Stimulated activated memory B cell treated with anti-CD40 and anti-IgM and Interleukin-4, amounts not matched to agents 10 μg/mL and 1 μg/mL and 100 μg/mL, for 72 hours (primary cell): ENCODE measurements at regions not wholly inside any gene's neighbourhood (a gene's known extent, or its start where the extent isn't known, plus 50 kb on each side); places are given as distances from the start of the nearest gene placed in this dataset.
A peak's percentile ranks its signal among the peaks of the same experiment; 100 is the strongest.

Source experiments
- ATAC-seq: fragments of 150-1000 bp; cut with Tn5 transposase; 2 replicates; pipeline ENCODE4 v1.10.0; 2021
- H3K27ac Mint-ChIP-seq: one replicate; pipeline ENCODE4 v1.8.0; 2022; ENCODE audit warnings: mild to moderate bottlenecking, mixed read lengths
- H3K27me3 Mint-ChIP-seq: one replicate; pipeline ENCODE4 v1.8.0; 2022; ENCODE audit warnings: mixed read lengths
- H3K36me3 Mint-ChIP-seq: one replicate; pipeline ENCODE4 v1.8.0; 2022; ENCODE audit warnings: mixed read lengths
- H3K4me1 Mint-ChIP-seq: one replicate; pipeline ENCODE4 v1.8.0; 2022; ENCODE audit warnings: mixed read lengths
- H3K4me3 Mint-ChIP-seq: one replicate; pipeline ENCODE4 v1.8.0; 2022; ENCODE audit warnings: mild to moderate bottlenecking, moderate library complexity, mixed read lengths
- H3K9me3 Mint-ChIP-seq: one replicate; pipeline ENCODE4 v1.8.0; 2022; ENCODE audit warnings: mixed read lengths

DNA sequence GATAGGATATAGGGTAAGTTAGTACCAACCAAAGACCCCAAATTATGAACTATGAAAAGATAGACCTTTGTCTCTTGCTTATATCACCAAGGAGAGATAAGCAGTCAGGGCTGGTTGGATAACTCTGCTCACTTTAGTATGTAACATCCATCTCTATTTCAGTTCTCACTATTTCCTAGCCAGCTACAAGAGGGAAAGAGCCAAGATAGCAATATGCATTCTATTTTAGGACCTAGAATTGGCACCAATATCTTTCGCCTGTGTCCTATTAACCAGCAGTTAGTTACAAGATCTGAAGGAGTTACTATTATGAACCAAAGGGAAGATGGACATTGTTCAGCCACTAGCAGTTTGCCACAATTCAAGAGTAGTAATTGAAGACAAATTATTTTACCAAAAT lies 457.5 kb downstream of the NSUN3 start:
- peaks cover 2% of the 10 kb centered on the region for H3K9me3 Mint-ChIP-seq
- no peaks in the 10 kb centered on the region for H3K27me3 Mint-ChIP-seq
- H3K4me1 Mint-ChIP-seq: no peaks in the 10 kb centered on the region
- no peak overlapping the region for H3K4me3 Mint-ChIP-seq
- ATAC-seq: no peak
- no peak overlapping the region for H3K27ac Mint-ChIP-seq
- no peaks in the 10 kb centered on the region for H3K36me3 Mint-ChIP-seq

DNA sequence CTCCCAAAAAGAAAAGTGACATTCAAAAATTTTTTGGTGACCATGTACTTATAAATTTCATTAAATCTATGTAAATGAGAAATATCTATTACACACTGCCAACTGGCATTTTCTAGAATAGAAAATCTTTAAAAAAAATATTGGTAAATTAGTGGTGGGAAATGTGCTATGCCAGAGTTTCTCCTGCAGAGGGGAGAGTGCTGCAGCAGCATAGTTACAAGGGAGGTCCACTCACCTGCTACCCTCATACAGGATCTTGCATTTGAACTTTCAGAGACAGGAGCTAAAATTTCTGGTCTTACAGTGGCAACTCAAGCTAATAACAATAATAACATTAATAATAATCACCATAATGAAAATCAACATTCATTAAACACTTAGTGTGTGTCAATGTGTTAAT lies 459.6 kb downstream of the NSUN3 start:
- Mint-ChIP-seq H3K4me3 (no peak overlapping the region), H3K9me3 (peaks cover under 1% of the 10 kb centered on the region), H3K27me3 (no peaks in the 10 kb centered on the region), H3K27ac (no peak overlapping the region), H3K4me1 (no peaks in the 10 kb centered on the region), H3K36me3 (no peaks in the 10 kb centered on the region)
- no peak for ATAC-seq

DNA sequence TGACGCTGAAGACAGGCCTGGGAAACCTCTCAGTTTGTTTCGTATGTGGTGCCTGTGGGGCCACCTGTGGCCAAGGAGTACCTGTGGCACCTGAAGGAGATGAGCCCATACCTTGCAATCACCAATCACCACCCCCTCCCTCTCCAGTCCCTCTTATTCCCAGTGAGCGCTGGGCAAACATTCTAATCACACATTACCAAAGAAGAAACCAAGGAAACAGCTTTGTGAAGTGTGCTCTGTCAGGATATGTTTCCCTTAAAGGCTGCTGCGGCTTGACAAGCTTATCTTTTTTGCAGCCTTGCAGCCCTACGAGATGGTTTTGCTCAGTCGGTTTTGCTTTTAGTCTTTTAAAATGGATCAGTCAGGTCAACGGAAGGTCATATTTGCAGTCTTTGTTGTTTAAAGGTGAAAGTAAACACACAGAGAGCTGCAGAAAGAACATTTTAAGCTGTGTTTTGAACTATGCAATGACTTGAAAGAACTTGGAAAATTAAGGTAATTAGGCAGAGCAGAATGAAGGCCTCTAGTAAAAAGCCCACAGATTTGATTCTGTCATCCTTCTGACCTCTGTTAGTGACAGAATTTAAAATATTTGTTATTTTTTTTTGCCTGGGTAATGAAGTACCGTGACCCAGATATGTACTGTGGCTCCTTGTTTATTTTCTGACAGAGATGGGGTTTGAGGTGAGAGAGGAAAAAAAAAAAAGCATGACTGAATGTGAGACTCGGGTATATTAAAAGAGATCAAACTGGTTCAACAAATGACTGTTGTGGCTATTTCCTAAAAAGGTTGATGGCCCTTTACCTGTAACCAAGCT lies 461.4 kb downstream of the NSUN3 start:
- Mint-ChIP-seq H3K27ac (no peak overlapping the region), H3K4me3 (no peak overlapping the region), H3K9me3 (no peaks in the 10 kb centered on the region), H3K27me3 (no peaks in the 10 kb centered on the region), H3K36me3 (no peaks in the 10 kb centered on the region), H3K4me1 (no peaks in the 10 kb centered on the region)
- ATAC-seq: peak; percentile 43

DNA sequence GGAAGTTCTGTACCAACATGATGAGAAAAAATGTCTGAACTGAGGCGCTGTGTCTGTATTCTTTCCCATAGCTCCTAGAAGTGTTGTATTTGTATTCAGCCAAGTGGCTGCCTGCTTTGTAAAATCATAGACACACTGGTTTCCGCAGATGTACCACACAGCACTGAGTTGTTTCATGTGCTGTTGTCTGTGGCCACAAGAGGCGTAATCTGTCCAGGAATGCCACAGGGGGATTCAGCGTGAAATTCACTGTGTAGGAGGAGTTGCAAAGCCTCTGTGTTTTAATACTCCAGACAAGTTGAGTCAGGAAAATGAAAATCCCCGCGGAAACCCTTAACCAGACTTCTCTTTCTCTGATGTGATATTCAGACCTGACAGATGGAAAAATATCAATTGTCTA lies 462.2 kb downstream of the NSUN3 start:
- no peaks in the 10 kb centered on the region for H3K36me3 Mint-ChIP-seq
- H3K27me3 Mint-ChIP-seq: no peaks in the 10 kb centered on the region
- H3K9me3 Mint-ChIP-seq: no peaks in the 10 kb centered on the region
- no peak overlapping the region for H3K4me3 Mint-ChIP-seq
- H3K27ac Mint-ChIP-seq: no peak overlapping the region
- ATAC-seq: no peak
- H3K4me1 Mint-ChIP-seq: no peaks in the 10 kb centered on the region

DNA sequence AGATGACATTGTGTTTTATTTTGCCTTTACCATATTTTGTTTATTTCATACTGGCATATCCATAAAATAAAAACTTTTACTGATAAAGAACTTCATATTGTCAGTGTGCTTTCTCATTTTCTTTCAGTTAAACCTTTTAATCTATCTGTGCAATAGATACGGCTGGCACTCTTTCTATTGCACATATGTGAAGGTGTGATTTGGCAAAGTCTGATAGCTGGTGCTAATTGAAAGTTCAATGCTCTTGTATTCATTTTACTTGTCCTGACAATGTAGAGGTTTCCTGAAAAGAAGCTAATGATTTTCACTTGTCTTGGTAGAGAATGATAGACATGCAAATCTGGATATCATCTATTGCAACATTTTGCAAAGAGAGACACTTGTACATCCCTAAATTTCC lies 467.0 kb downstream of the NSUN3 start:
- no peak overlapping the region for H3K4me3 Mint-ChIP-seq
- no peaks in the 10 kb centered on the region for H3K36me3 Mint-ChIP-seq
- H3K9me3 Mint-ChIP-seq: no peaks in the 10 kb centered on the region
- H3K27ac Mint-ChIP-seq: no peak overlapping the region
- no peaks in the 10 kb centered on the region for H3K4me1 Mint-ChIP-seq
- ATAC-seq: no peak
- H3K27me3 Mint-ChIP-seq: no peaks in the 10 kb centered on the region

DNA sequence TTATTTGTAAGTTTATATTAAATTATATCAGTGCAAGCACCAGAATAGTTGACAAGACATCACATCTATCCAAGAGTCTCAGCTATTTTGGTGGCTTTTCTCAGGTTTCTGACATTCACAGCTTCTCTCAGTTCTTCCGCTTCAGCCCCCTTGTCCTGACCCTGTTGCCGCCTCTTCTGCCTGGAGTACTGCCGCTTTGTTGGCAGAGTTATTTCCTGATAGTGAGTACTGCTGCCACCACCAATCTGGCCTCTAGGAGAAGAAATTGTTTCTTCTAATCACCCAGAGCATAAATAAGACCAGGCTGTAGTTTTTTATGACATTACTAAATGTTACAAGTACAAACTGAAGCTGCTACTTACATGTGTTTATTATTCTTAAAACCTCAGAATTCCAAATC lies 470.1 kb downstream of the NSUN3 start:
- no peaks in the 10 kb centered on the region for H3K9me3 Mint-ChIP-seq
- H3K4me3 Mint-ChIP-seq: no peak overlapping the region
- no peak for ATAC-seq
- H3K27me3 Mint-ChIP-seq: no peaks in the 10 kb centered on the region
- H3K27ac Mint-ChIP-seq: no peak overlapping the region
- no peaks in the 10 kb centered on the region for H3K4me1 Mint-ChIP-seq
- H3K36me3 Mint-ChIP-seq: no peaks in the 10 kb centered on the region

DNA sequence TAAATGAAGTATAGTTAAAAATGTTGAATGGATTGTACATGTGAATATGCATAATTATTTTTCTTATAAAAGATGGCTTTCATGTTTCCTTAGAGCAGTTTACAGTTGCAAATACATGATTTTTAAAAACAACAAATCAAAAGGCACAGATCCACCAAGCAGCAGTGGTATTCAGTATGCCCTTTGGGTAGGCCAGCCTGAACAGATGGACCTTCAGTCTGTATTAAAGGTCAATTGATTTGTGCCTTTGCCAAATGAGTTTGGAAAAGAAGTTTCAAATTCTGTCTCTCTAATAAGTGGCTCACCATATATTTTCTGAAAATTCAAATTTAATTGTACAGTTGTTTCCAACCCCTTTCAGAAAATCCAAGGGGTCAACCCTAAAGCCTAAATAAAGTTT lies 477.1 kb downstream of the NSUN3 start:
- Mint-ChIP-seq H3K27ac (no peak overlapping the region), H3K27me3 (no peaks in the 10 kb centered on the region), H3K4me3 (no peak overlapping the region), H3K36me3 (no peaks in the 10 kb centered on the region), H3K4me1 (no peaks in the 10 kb centered on the region), H3K9me3 (no peaks in the 10 kb centered on the region)
- ATAC-seq: no peak

DNA sequence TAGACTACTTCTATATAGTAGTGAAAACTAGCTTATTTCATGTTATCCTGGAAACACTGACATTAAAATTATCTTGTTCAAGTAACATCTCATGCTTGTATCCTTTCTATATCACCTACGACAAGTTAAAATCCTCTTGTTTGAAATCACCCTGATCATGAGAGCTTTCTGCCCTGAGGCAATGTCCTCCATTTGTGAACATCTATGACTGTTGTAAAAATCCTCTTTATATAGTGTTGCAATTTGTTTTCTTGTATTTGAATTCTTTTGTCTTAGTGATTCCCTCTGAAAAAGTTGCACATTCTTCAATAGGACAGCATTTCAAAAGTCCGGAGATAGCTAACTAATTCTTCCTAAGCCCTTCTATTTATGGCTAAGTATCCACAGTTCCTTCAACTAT lies 480.3 kb downstream of the NSUN3 start:
- no peak overlapping the region for H3K4me3 Mint-ChIP-seq
- no peaks in the 10 kb centered on the region for H3K36me3 Mint-ChIP-seq
- H3K27ac Mint-ChIP-seq: no peak overlapping the region
- no peaks in the 10 kb centered on the region for H3K27me3 Mint-ChIP-seq
- ATAC-seq: no peak
- no peaks in the 10 kb centered on the region for H3K4me1 Mint-ChIP-seq
- H3K9me3 Mint-ChIP-seq: no peaks in the 10 kb centered on the region

DNA sequence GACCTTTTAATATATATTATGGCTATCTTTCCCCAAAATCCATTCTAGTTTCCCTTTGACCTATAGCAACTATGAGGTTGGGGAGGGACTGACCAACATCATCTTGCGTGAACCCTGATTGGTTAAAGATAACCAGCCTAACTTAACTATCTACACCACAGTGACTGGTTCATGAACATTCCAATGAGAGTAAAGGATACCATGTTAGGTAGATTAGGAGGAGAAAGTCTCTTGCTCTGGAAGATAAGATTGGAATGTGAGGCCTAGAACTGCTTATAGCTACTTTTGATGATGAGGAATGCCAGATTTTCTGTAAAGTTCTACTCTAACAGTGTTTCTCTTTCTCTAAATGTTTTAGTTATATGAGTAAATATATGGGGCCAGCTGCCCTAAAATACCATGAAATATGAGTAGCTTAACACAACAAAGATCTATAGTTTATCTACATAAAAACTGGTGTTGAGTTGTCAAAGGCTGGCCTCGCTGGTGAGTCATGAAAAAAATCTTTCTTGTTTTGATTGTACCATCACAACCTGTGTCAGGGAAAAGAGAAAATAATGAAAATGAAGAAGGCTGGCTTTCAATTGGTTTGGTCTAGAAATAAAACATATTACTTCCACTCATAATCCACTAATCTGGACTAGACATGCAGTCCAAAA lies 481.4 kb downstream of the NSUN3 start:
- Mint-ChIP-seq H3K36me3 (no peaks in the 10 kb centered on the region), H3K4me1 (no peaks in the 10 kb centered on the region), H3K27me3 (no peaks in the 10 kb centered on the region), H3K4me3 (no peak overlapping the region), H3K27ac (no peak overlapping the region), H3K9me3 (no peaks in the 10 kb centered on the region)
- ATAC-seq: no peak

DNA sequence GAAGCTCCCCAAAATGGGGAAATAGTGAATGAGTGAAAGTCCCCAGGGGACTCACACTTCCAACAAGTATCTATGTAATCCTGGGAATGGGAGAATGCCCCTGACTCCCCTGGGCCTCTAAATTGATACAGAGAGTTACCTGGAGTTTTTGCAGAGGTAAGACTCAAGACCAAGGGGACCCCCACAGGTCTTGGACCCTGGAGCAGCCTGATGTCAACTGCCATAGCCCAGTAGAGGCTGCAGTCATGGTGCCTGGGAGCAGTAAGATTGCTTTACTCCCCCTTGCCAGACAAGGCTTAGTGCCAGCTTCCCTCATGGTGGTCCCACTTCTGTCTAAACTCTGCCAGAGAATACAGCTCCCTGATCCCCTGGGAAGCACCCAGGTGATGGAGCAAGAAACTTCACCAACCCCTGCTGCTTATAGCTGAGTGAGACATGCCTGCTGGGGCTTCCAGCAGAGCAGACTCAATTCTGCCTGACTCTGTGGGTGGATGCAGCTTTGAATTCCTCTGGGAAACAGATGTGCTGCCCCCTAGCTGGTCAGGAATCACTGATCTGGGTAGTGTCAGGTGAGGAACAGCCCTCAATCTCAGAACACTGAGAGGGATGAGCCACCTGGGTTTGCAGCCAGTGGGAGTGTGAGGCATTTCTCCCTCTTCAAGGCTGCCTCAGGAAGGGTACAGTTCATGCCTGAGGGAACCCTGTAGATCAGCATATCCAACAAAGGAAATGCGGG lies 485.9 kb downstream of the NSUN3 start:
- Mint-ChIP-seq H3K36me3 (no peaks in the 10 kb centered on the region), H3K9me3 (no peaks in the 10 kb centered on the region), H3K27me3 (no peaks in the 10 kb centered on the region), H3K4me1 (no peaks in the 10 kb centered on the region), H3K4me3 (no peak overlapping the region), H3K27ac (no peak overlapping the region)
- ATAC-seq: no peak

DNA sequence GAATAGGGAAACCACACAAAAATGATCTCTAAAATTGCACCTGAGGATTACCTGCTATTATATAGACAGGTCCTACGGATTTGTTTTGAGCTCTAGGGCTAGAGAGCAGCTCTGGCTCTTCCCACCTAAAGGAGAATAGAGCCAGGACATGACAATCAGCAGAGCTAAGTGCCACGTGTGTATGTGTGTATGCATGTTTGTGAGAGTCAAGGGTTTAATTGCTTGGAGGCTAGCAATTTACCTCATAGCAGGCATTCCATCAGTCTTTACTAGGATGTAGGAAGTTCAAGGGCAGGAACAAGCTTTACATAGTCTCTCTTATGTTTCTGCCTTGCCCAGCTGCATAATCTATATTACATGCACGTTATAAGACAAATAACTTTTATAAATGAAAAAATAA lies 498.2 kb downstream of the NSUN3 start:
- H3K4me1 Mint-ChIP-seq: no peaks in the 10 kb centered on the region
- peaks cover 7% of the 10 kb centered on the region for H3K9me3 Mint-ChIP-seq
- ATAC-seq: no peak
- no peaks in the 10 kb centered on the region for H3K27me3 Mint-ChIP-seq
- no peaks in the 10 kb centered on the region for H3K36me3 Mint-ChIP-seq
- no peak overlapping the region for H3K27ac Mint-ChIP-seq
- H3K4me3 Mint-ChIP-seq: no peak overlapping the region

DNA sequence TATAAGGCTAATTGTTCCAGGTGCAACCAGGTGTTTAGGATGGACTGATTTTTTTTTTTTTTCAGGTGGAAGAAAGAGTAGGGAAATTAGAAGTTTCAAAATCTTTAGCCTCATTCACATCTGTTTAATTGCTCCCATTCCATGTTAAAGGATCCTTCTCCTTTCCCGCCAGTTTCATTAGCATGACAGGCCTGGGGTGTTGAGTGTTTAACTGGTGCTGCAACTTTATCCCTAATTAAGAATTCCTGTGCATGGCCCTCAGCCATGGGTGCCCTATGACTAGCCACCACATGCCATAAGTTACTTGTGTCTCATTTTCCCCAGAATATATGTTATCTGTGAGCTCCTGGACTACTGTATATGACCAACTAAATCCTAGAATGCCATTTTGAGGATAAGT lies 501.4 kb downstream of the NSUN3 start:
- Mint-ChIP-seq H3K4me3 (no peak overlapping the region), H3K36me3 (no peaks in the 10 kb centered on the region), H3K27me3 (no peaks in the 10 kb centered on the region), H3K9me3 (no peaks in the 10 kb centered on the region), H3K4me1 (no peaks in the 10 kb centered on the region), H3K27ac (no peak overlapping the region)
- ATAC-seq: no peak

DNA sequence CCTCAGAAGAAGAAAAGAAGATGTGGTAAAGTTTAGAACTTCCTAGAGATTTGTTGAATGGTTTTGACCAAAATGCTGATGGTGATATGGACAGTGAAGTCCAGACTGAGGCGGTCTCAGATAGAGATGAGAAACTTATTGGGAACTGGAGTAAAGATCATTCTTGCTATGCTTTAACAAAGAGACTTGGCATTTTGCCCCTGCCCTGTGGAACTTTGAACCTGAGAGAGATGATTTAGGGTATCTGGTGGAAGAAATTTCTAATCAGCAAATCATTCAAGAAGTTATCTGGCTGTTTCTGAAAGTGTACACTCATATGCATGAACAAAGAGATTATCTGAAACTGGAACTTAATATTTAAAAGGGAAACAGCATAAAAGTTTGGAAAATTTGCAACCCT lies 505.2 kb downstream of the NSUN3 start:
- no peak overlapping the region for H3K27ac Mint-ChIP-seq
- H3K27me3 Mint-ChIP-seq: no peaks in the 10 kb centered on the region
- no peaks in the 10 kb centered on the region for H3K36me3 Mint-ChIP-seq
- H3K9me3 Mint-ChIP-seq: no peaks in the 10 kb centered on the region
- H3K4me3 Mint-ChIP-seq: no peak overlapping the region
- no peak for ATAC-seq
- H3K4me1 Mint-ChIP-seq: no peaks in the 10 kb centered on the region

DNA sequence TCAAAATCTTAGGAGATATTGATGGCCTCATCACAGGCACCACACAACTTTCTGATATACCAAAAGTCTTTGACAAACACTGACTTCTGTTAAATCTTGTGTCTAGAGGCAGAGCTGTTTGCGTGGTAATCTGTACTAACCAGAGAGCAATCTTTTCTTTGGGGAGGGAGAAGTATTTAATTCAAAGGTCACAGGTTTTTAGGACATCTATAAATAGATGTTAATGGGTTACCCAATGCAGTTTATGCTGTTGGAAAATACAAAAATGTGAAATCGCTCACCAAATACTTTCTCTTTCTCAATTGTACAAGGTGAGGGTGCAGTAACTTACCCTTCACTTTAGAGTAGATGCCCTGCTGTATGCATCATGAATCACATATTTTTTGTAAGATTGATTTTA lies 510.5 kb downstream of the NSUN3 start:
- H3K9me3 Mint-ChIP-seq: no peaks in the 10 kb centered on the region
- ATAC-seq: no peak
- no peak overlapping the region for H3K27ac Mint-ChIP-seq
- no peaks in the 10 kb centered on the region for H3K4me1 Mint-ChIP-seq
- no peak overlapping the region for H3K4me3 Mint-ChIP-seq
- H3K36me3 Mint-ChIP-seq: no peaks in the 10 kb centered on the region
- no peaks in the 10 kb centered on the region for H3K27me3 Mint-ChIP-seq

DNA sequence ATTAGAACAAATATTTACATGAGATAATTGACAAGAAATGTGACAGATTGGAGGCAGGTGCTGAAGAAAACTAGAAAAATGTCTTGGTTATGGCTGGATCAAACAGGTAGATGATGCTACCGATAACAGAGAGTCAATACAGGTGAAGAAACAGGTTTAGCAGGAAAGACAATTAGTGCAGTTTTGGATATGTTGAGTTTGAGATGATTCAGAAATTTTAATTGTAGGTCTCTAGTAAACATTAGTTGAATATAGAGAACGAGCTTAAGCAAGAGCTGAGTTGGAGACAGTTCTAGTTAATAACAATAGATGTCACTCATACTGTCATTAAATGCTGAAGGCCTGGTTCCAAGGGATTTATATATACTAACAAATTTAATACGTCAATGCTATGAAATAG lies 524.4 kb downstream of the NSUN3 start:
- H3K4me3 Mint-ChIP-seq: no peak overlapping the region
- no peaks in the 10 kb centered on the region for H3K27me3 Mint-ChIP-seq
- ATAC-seq: no peak
- H3K9me3 Mint-ChIP-seq: peaks cover 12% of the 10 kb centered on the region
- H3K27ac Mint-ChIP-seq: no peak overlapping the region
- no peaks in the 10 kb centered on the region for H3K36me3 Mint-ChIP-seq
- no peaks in the 10 kb centered on the region for H3K4me1 Mint-ChIP-seq
